ENCODE measurements at regions not wholly inside any gene's neighbourhood (a gene's known extent, or its start where the extent isn't known, plus 50 kb on each side); places are given as distances from the start of the nearest gene placed in this dataset.

GRCh38 chr4:178165251-178165950 is 723.2 kb upstream of the AGA start:
- Histone ChIP-seq H3K9me3 (ENCODE audit: control insufficient read depth in 1 of 2, insufficient read depth in 1 of 2, low read depth in 1 of 2, low read length in 2 of 2) (peaks cover 0 to 7% of the 10 kb centered on the region in 2 experiments; a peak in 1 of 4 replicates), H3K36me3 (ENCODE audit: control insufficient read depth in 1 of 2, insufficient read depth in 2 of 2, low read length in 2 of 2) (no peaks in the 10 kb centered on the region), H4K20me1 (ENCODE audit: insufficient read depth) (no peaks in the 10 kb centered on the region), H3K9ac (ENCODE audit: low read length) (no peak overlapping the region), H3K79me2 (ENCODE audit: insufficient read depth, low read length) (no peaks in the 10 kb centered on the region), H2AFZ (ENCODE audit: low read depth, low read length, poor library complexity, severe bottlenecking) (no peak overlapping the region), H3K4me1 (ENCODE audit: control insufficient read depth in 1 of 2, insufficient read depth in 2 of 2, low read length in 2 of 2) (no peaks in the 10 kb centered on the region), H3K4me2 (ENCODE audit: low read length) (no peak overlapping the region), H3K27ac (ENCODE audit: low read depth, low read length) (no peak overlapping the region), H3K9me2 (ENCODE audit: insufficient read depth) (no peaks in the 10 kb centered on the region), H3K27me3 (ENCODE audit: insufficient read depth, low read length) (no peaks in the 10 kb centered on the region), H3K4me3 (replicated peaks in 1 of 2; ENCODE audit: low read depth in 1 of 2, low read length in 2 of 2) (no peak overlapping the region)
- no TSS peak for BruUV-seq (replicated peaks)
- POLR2A ChIA-PET, result no interaction called here
- intact Hi-C loops (cut with micrococcal nuclease), result no loop called here
- no peak for TF ChIP-seq POLR2AphosphoS5 (IDR thresholded peaks at IDR 0.05; ENCODE audit: low read depth, low read length)
- TF ChIP-seq SRF (IDR thresholded peaks at IDR 0.05; ENCODE audit: low read depth), result no peak
- TF ChIP-seq POLR2A (IDR thresholded peaks at IDR 0.05; ENCODE audit: borderline replicate concordance, extremely low read depth, insufficient read depth, insufficient read length), result no peak
- TF ChIP-seq, protein P1, sequence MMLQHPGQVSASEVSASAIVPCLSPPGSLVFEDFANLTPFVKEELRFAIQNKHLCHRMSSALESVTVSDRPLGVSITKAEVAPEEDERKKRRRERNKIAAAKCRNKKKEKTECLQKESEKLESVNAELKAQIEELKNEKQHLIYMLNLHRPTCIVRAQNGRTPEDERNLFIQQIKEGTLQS (IDR thresholded peaks at IDR 0.05), result no peak
- TF ChIP-seq ELF1 (IDR thresholded peaks at IDR 0.05; ENCODE audit: borderline replicate concordance, low read depth), result no peak
- no peak for TF ChIP-seq EZH2phosphoT487 (IDR thresholded peaks at IDR 0.05; ENCODE audit: borderline replicate concordance)
- TF ChIP-seq CBX3 (IDR thresholded peaks at IDR 0.05; ENCODE audit: low read depth), result no peak
- TF ChIP-seq ZBTB33 (IDR thresholded peaks at IDR 0.05; ENCODE audit: extremely low read depth, insufficient replicate concordance, low read length), result no peak
- no peak for TF ChIP-seq TCF7L2 (IDR thresholded peaks at IDR 0.05; ENCODE audit: borderline replicate concordance, extremely low read depth, insufficient read depth, insufficient read length)
- TF ChIP-seq JUND (IDR thresholded peaks at IDR 0.05), result no peak
- no peak for TF ChIP-seq CEBPB (IDR thresholded peaks at IDR 0.05; ENCODE audit: low read depth)
- TF ChIP-seq SIN3A (IDR thresholded peaks at IDR 0.05; ENCODE audit: low read depth), result no peak
- no peak for TF ChIP-seq YY1 (IDR thresholded peaks at IDR 0.05; ENCODE audit: extremely low read depth, insufficient replicate concordance, low read depth, low read length)
- no peak for TF ChIP-seq RAD21 (IDR thresholded peaks at IDR 0.05; ENCODE audit: low read depth)
- no peak for TF ChIP-seq EGR1 (IDR thresholded peaks at IDR 0.05; ENCODE audit: low read depth)
- TF ChIP-seq ZFX (IDR thresholded peaks at IDR 0.05), result no peak
- TF ChIP-seq, protein P2, sequence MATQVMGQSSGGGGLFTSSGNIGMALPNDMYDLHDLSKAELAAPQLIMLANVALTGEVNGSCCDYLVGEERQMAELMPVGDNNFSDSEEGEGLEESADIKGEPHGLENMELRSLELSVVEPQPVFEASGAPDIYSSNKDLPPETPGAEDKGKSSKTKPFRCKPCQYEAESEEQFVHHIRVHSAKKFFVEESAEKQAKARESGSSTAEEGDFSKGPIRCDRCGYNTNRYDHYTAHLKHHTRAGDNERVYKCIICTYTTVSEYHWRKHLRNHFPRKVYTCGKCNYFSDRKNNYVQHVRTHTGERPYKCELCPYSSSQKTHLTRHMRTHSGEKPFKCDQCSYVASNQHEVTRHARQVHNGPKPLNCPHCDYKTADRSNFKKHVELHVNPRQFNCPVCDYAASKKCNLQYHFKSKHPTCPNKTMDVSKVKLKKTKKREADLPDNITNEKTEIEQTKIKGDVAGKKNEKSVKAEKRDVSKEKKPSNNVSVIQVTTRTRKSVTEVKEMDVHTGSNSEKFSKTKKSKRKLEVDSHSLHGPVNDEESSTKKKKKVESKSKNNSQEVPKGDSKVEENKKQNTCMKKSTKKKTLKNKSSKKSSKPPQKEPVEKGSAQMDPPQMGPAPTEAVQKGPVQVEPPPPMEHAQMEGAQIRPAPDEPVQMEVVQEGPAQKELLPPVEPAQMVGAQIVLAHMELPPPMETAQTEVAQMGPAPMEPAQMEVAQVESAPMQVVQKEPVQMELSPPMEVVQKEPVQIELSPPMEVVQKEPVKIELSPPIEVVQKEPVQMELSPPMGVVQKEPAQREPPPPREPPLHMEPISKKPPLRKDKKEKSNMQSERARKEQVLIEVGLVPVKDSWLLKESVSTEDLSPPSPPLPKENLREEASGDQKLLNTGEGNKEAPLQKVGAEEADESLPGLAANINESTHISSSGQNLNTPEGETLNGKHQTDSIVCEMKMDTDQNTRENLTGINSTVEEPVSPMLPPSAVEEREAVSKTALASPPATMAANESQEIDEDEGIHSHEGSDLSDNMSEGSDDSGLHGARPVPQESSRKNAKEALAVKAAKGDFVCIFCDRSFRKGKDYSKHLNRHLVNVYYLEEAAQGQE (IDR thresholded peaks at IDR 0.05; ENCODE audit: low read depth), result no peak
- TF ChIP-seq ZNF274 (IDR thresholded peaks at IDR 0.05; ENCODE audit: low read depth, low read length), result no peak
- TF ChIP-seq FOSL1 (IDR thresholded peaks at IDR 0.05; ENCODE audit: low read depth), result no peak
- TF ChIP-seq, protein P3, sequence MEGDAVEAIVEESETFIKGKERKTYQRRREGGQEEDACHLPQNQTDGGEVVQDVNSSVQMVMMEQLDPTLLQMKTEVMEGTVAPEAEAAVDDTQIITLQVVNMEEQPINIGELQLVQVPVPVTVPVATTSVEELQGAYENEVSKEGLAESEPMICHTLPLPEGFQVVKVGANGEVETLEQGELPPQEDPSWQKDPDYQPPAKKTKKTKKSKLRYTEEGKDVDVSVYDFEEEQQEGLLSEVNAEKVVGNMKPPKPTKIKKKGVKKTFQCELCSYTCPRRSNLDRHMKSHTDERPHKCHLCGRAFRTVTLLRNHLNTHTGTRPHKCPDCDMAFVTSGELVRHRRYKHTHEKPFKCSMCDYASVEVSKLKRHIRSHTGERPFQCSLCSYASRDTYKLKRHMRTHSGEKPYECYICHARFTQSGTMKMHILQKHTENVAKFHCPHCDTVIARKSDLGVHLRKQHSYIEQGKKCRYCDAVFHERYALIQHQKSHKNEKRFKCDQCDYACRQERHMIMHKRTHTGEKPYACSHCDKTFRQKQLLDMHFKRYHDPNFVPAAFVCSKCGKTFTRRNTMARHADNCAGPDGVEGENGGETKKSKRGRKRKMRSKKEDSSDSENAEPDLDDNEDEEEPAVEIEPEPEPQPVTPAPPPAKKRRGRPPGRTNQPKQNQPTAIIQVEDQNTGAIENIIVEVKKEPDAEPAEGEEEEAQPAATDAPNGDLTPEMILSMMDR (IDR thresholded peaks at IDR 0.05 in 2 of 3, conservative IDR thresholded peaks at IDR 0.05 in 1 of 3; ENCODE audit: borderline replicate concordance in 1 of 3, insufficient read depth in 1 of 3, low read depth in 2 of 3, low read length in 2 of 3), result no peak
- ATAC-seq (no peak), DNase-seq (ENCODE audit: low read depth, low spot score) (no peak)
- CTCF ChIA-PET, result no interaction called here
- RAD21 ChIA-PET (ENCODE audit: low non-redundant PET in 1 of 2, low total read pairs in 2 of 2, uncharacterized antibody in 2 of 2, unreplicated experiment in 2 of 2), result no interaction called here

Data from HCT116 (cell line).